Gastrocnemius medialis (tissue), 4 donors: ENCODE measurements at regions not wholly inside any gene's neighbourhood (a gene's known extent, or its start where the extent isn't known, plus 50 kb on each side); places are given as distances from the start of the nearest gene placed in this dataset.

ENCODE experiments used
- ATAC-seq, 2 donors: fragments of 150-250 bp; one replicate each; pipeline ENCODE4 v1.9.1; 2016
- DNase-seq, 2 donors: peaks; one replicate each; pipeline ENCODE4 v3.0.0-alpha.2; 2019
- H3K27ac ChIP-seq, 4 donors: fragments of 200-600 bp; sonication (generic); 1 replicate in 1 of 4; 2 replicates in 3 of 4; pipeline ENCODE4 v1.5.1; 2016 to 2018; ENCODE audit warnings: mild to moderate bottlenecking in 2 of 4, moderate library complexity in 1 of 4
- H3K27me3 ChIP-seq, 3 donors: fragments of 200-600 bp; sonication (generic) in 2 of 3; 1 replicate in 1 of 3; 2 replicates in 2 of 3; pipeline versions ENCODE4 v1.5.1 to v1.6.0; 2016 to 2019; ENCODE audit warnings: mild to moderate bottlenecking in 1 of 3, moderate library complexity in 1 of 3
- H3K36me3 ChIP-seq, 2 donors: fragments of 200-600 bp; sonication (generic) in 1 of 2; one replicate each; pipeline ENCODE4 v1.5.1; 2017 to 2018
- H3K4me1 ChIP-seq, 2 donors: fragments of 200-600 bp; sonication (generic) in 1 of 2; one replicate each; pipeline ENCODE4 v1.5.1; 2016 to 2017; ENCODE audit warnings: mild to moderate bottlenecking in 2 of 2
- H3K4me3 ChIP-seq, 4 donors: fragments of 200-600 bp; sonication (generic) in 3 of 4; 1 replicate in 1 of 4; 2 replicates in 3 of 4; pipeline ENCODE4 v1.5.1; 2016 to 2019; ENCODE audit warnings: mild to moderate bottlenecking in 2 of 4
- H3K9me3 ChIP-seq, 3 donors: fragments of 200-600 bp; sonication (generic) in 2 of 3; 1 replicate in 1 of 3; 2 replicates in 2 of 3; pipeline ENCODE4 v1.5.1; 2016 to 2019
- POLR2A ChIP-seq, 2 donors: fragments of 450-650 bp; IDR thresholded peaks; one replicate each; pipeline ENCODE4 v1.6.1; 2017; ENCODE audit warnings: antibody characterized with exemption in 2 of 2, mild to moderate bottlenecking in 2 of 2, moderate library complexity in 2 of 2
- in situ Hi-C, 4 donors: fragments of 200-750 bp; cut with MboI; loops; one replicate each; pipeline versions ENCODE4 v1.15.0 to v1.8.0; 2017; ENCODE audit warnings: low sequenced_read_pairs in 4 of 4
- intact Hi-C: fragments of 100-400 bp; cut with DNase I; formaldehyde crosslinking; loops from one replicate; pipeline ENCODE4 v1.15.1; 2023; ENCODE audit warnings: low total_unique reads
- TF ChIP-seq, protein P1 (sequence below), 5 experiments: fragments of 450-650 bp in 3 of 5; fragments of 200-600 bp in 2 of 5; sonication (generic) in 2 of 5; IDR thresholded peaks in 4 of 5; conservative IDR thresholded peaks in 1 of 5; 1 replicate in 4 of 5; 2 replicates in 1 of 5; pipeline ENCODE4 v1.5.1; 2016 to 2019; ENCODE audit warnings: antibody characterized with exemption in 5 of 5, mild to moderate bottlenecking in 3 of 5, moderate library complexity in 3 of 5

DNA sequence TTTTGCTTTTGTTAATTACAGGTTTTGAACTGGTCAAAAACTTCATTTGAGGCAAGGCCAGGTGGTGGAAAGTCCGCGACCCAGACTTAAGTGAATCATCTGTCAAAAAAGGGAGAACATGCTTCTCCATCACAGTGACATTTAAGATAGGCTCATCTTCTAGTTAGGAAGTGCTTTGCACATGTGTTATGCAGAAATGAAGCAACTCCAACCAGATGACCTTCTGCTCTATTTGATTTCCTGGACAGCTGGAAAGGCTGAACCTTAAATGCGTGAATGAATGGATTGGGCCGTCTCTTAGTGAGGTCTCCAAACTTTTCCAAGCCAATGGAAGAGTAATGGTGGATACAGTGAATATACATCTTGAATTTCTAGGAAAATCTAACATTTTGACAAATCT lies 101.6 kb upstream of the FAM13C start:
- H3K4me3 ChIP-seq = no peak overlapping the region
- no peaks in the 10 kb centered on the region for H3K9me3 ChIP-seq
- H3K27me3 ChIP-seq = no peaks in the 10 kb centered on the region
- no peak overlapping the region for H3K27ac ChIP-seq
- ATAC-seq (no peak), DNase-seq (no peak)
- in situ Hi-C loops (loop anchor here in 1 of 4 donors (25.0 kb wide), 1 partner anchor 502 kb away; no protein-coding TSS in a partner anchor), intact Hi-C loops (no loop called here)
- TF ChIP-seq, protein P1, sequence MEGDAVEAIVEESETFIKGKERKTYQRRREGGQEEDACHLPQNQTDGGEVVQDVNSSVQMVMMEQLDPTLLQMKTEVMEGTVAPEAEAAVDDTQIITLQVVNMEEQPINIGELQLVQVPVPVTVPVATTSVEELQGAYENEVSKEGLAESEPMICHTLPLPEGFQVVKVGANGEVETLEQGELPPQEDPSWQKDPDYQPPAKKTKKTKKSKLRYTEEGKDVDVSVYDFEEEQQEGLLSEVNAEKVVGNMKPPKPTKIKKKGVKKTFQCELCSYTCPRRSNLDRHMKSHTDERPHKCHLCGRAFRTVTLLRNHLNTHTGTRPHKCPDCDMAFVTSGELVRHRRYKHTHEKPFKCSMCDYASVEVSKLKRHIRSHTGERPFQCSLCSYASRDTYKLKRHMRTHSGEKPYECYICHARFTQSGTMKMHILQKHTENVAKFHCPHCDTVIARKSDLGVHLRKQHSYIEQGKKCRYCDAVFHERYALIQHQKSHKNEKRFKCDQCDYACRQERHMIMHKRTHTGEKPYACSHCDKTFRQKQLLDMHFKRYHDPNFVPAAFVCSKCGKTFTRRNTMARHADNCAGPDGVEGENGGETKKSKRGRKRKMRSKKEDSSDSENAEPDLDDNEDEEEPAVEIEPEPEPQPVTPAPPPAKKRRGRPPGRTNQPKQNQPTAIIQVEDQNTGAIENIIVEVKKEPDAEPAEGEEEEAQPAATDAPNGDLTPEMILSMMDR (IDR thresholded peaks at IDR 0.05 in 4 of 5, conservative IDR thresholded peaks at IDR 0.05 in 1 of 5) = no peak
- no peaks in the 10 kb centered on the region for H3K36me3 ChIP-seq
- H3K4me1 ChIP-seq = peaks cover 0 to 11% of the 10 kb centered on the region in 2 donors

DNA sequence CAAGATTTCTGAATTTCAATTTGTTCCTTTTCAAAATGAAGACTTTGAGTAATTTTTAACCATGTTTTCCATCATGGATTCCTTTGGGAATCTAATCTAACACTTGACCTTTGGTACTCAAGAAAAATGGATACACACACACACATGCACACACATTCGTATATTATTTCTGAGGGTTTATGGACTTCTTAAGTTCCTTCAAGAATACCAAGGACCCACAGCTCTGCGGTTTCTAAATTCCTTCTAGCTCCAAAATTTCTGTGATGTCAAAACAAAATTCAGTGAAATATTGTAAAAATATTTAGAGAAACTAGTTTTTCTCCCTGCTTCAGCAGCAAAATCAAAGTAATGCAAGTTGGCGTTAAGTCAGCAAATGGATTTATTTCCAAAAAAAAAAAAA lies 98.3 kb upstream of the FAM13C start:
- no peaks in the 10 kb centered on the region for H3K36me3 ChIP-seq
- H3K27me3 ChIP-seq = no peaks in the 10 kb centered on the region
- no peak overlapping the region for H3K4me3 ChIP-seq
- DNase-seq = no peak
- no peak overlapping the region for H3K27ac ChIP-seq
- no peak for TF ChIP-seq POLR2A (IDR thresholded peaks at IDR 0.05)
- TF ChIP-seq, protein P1 (IDR thresholded peaks at IDR 0.05 in 4 of 5, conservative IDR thresholded peaks at IDR 0.05 in 1 of 5) = no peak
- H3K9me3 ChIP-seq = no peaks in the 10 kb centered on the region
- H3K4me1 ChIP-seq = peaks cover 0 to 11% of the 10 kb centered on the region in 2 donors
- in situ Hi-C loops (loop anchor here in 1 of 4 donors (25.0 kb wide), 1 partner anchor 498 kb away; no protein-coding TSS in a partner anchor), intact Hi-C loops (no loop called here)
- no peak for ATAC-seq

DNA sequence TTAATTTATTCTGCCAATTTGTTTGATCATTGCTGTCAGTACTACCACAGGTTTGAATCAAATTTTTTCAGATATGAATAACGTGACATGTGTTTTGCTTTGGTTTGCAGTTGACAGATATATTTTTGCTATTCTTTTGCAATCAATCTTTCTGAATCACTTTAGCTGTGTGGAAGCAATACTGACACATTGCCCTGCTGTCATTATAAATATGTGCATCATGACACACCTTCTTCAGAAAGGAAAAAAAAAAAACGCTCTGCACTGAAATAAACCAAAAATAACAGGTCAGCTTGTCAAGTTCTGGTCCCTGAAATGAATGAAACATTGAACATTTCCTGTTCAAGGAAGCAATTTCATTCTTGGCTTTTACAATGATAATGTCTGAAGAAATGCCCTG lies 93.8 kb upstream of the FAM13C start:
- H3K4me1 ChIP-seq = no peaks in the 10 kb centered on the region
- no peaks in the 10 kb centered on the region for H3K36me3 ChIP-seq
- ATAC-seq = no peak
- in situ Hi-C loops (loop anchor here in 2 of 4 donors (10.0 to 25.0 kb wide), 2 partner anchors 211 to 494 kb away; no protein-coding TSS in a partner anchor), intact Hi-C loops (no loop called here)
- TF ChIP-seq POLR2A (IDR thresholded peaks at IDR 0.05) = no peak
- TF ChIP-seq, protein P1 (IDR thresholded peaks at IDR 0.05 in 4 of 5, conservative IDR thresholded peaks at IDR 0.05 in 1 of 5) = no peak
- no peak overlapping the region for H3K4me3 ChIP-seq
- no peaks in the 10 kb centered on the region for H3K9me3 ChIP-seq
- no peak for DNase-seq
- no peak overlapping the region for H3K27ac ChIP-seq
- H3K27me3 ChIP-seq = no peaks in the 10 kb centered on the region

DNA sequence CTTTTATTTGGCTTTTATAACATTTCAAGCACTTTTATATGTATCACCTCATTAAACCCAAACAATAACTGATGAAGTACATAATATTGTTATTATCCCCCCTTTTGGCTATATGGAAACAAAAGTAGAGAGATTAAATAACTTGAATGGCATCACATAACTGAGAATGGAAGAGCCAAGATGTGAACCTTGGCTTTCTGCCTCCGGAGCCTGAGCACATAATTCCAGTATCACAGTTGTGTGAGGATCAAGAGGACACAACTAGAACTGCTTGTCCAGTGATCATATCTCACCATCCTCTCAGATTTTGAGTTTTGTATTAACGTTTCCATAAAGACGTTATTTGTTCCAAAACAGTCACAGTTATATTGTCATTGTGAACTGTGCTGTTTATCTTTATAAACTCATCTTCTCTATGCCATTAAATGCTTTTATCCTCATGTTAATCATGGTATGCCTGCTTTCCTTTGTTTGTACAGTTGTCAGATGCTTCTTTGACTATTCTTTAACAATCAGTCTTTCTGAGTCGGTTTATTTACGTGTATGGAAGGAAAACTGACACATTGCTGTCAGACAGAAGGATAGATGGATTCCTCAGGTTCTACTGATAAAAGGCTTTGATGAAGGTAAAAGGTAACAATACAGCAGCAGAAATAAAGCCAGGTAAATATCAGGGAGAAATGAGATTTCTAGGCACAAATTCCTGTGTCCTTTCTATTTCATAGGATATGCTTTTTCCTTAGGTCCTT lies 92.0 kb upstream of the FAM13C start:
- ATAC-seq = no peak
- in situ Hi-C loops = loop anchor here in 2 of 4 donors (10.0 to 25.0 kb wide), 2 partner anchors 210 to 492 kb away; no protein-coding TSS in a partner anchor
- DNase-seq = no peak
- TF ChIP-seq, protein P1 (IDR thresholded peaks at IDR 0.05 in 4 of 5, conservative IDR thresholded peaks at IDR 0.05 in 1 of 5) = no peak
- no peak for TF ChIP-seq POLR2A (IDR thresholded peaks at IDR 0.05)
- Histone ChIP-seq H3K4me3 (no peak overlapping the region), H3K27ac (no peak overlapping the region), H3K36me3 (no peaks in the 10 kb centered on the region), H3K4me1 (no peaks in the 10 kb centered on the region), H3K9me3 (no peaks in the 10 kb centered on the region), H3K27me3 (no peaks in the 10 kb centered on the region)
- intact Hi-C loops = no loop called here
